Breast epithelium (tissue), 3 donors: ENCODE measurements at regions not wholly inside any gene's neighbourhood (a gene's known extent, or its start where the extent isn't known, plus 50 kb on each side); places are given as distances from the start of the nearest gene placed in this dataset.

Source experiments
- POLR2A ChIP-seq: fragments of 450-650 bp; IDR thresholded peaks from one replicate; pipeline ENCODE4 v1.6.1; 2016; ENCODE audit warnings: antibody characterized with exemption, mild to moderate bottlenecking, moderate library complexity
- POLR2AphosphoS5 ChIP-seq, 3 donors: sonication (generic); formaldehyde crosslinking; IDR thresholded peaks; one replicate each; pipeline ENCODE4 v1.6.1; 2017; ENCODE audit warnings: antibody characterized with exemption in 3 of 3
- TF ChIP-seq, protein P1 (sequence below), 3 donors: fragments of 450-650 bp; IDR thresholded peaks; one replicate each; pipeline ENCODE4 v1.5.1; 2016 to 2017; ENCODE audit warnings: antibody characterized with exemption in 3 of 3, mild to moderate bottlenecking in 3 of 3, moderate library complexity in 3 of 3

DNA sequence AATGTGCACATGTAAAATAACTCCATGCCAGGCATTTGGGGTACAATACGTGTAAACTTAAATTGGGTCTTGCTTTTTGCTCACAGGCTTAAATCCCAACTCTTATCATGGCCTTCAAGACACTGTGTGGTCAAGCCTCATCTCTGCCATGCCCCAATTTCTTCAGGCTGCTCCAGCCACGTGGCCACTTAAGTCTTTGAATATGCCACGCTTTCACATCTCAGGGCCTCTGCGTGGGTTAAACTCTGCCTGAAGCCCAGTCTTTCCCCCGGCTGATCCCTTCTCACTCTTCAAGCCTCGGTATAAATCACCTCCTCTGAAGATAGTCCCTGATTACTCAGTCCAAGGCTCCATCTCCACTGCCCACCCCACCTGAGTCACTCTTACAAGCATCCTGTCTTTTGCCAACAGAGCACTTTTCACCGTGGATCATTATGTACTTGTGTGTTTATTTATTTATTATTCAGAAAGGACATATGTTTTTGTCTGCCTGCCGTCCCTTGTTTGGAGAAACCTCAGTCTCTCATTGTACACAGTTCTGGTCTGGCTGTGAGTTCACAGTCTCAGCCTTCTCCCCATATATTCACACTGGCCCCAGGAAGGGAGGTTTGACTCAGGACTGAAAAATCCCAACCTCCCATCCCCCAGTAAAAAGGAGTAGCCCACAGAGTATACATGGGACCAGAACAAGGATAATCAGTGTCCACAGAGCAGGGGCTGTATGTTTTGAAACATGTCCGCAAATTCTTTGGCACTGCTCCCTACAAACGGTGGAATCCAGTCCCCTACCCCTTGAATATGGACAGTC is 344.7 kb downstream of the MN1 start:
- TF ChIP-seq, protein P1, sequence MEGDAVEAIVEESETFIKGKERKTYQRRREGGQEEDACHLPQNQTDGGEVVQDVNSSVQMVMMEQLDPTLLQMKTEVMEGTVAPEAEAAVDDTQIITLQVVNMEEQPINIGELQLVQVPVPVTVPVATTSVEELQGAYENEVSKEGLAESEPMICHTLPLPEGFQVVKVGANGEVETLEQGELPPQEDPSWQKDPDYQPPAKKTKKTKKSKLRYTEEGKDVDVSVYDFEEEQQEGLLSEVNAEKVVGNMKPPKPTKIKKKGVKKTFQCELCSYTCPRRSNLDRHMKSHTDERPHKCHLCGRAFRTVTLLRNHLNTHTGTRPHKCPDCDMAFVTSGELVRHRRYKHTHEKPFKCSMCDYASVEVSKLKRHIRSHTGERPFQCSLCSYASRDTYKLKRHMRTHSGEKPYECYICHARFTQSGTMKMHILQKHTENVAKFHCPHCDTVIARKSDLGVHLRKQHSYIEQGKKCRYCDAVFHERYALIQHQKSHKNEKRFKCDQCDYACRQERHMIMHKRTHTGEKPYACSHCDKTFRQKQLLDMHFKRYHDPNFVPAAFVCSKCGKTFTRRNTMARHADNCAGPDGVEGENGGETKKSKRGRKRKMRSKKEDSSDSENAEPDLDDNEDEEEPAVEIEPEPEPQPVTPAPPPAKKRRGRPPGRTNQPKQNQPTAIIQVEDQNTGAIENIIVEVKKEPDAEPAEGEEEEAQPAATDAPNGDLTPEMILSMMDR (IDR thresholded peaks at IDR 0.05), result no peak
- TF ChIP-seq POLR2AphosphoS5 (IDR thresholded peaks at IDR 0.05) (no peak), POLR2A (no peak)
